Nephron (organoid): ENCODE measurements at regions not wholly inside any gene's neighbourhood (a gene's known extent, or its start where the extent isn't known, plus 50 kb on each side); places are given as distances from the start of the nearest gene placed in this dataset.

ENCODE experiments used
- H3K27ac Mint-ChIP-seq, 3 experiments: 2 replicates each; pipeline ENCODE4 v1.8.0; 2020; ENCODE audit warnings: mixed read lengths in 3 of 3, mild to moderate bottlenecking in 2 of 3, moderate library complexity in 1 of 3
- H3K27me3 Mint-ChIP-seq: 2 replicates; pipeline ENCODE4 v1.8.0; 2021; ENCODE audit warnings: low read depth, mild to moderate bottlenecking, moderate library complexity, mixed read lengths
- H3K36me3 Mint-ChIP-seq: 2 replicates; pipeline ENCODE4 v1.8.0; 2020; ENCODE audit warnings: low read depth, mixed read lengths
- H3K4me1 Mint-ChIP-seq: 2 replicates; pipeline ENCODE4 v1.8.0; 2020; ENCODE audit warnings: mixed read lengths
- H3K4me3 Mint-ChIP-seq, 3 experiments: 2 replicates each; pipeline ENCODE4 v1.8.0; 2020; ENCODE audit warnings: mild to moderate bottlenecking in 3 of 3, mixed read lengths in 3 of 3, moderate library complexity in 2 of 3
- H3K9me3 Mint-ChIP-seq: 2 replicates; pipeline ENCODE4 v1.8.0; 2020; ENCODE audit warnings: mixed read lengths
- CTCF ChIP-seq, 3 experiments: fragments of 200-600 bp; sonication (generic); IDR thresholded peaks; one replicate each; pipeline ENCODE4 v1.5.0; 2021; ENCODE audit warnings: antibody characterized with exemption in 3 of 3; ENCODE audit not compliant: unreplicated experiment in 3 of 3

GRCh38 chr5:128633901-128634300, 95.9 kb upstream of the FBN2 start:
- Mint-ChIP-seq H3K4me1 (peaks cover 5% of the 10 kb centered on the region), H3K4me3 (no peak overlapping the region), H3K27me3 (no peaks in the 10 kb centered on the region), H3K27ac (no peak overlapping the region), H3K9me3 (no peaks in the 10 kb centered on the region), H3K36me3 (no peaks in the 10 kb centered on the region)
- no peak for TF ChIP-seq CTCF (IDR thresholded peaks at IDR 0.05; ENCODE audit: unreplicated experiment in 3 of 3)

- Mint-ChIP-seq H3K9me3 (no peaks in the 10 kb centered on the region), H3K27me3 (no peaks in the 10 kb centered on the region)
Measured at GRCh38 chr5:128635379-128635778, 97.3 kb upstream of the FBN2 start.

GRCh38 chr5:128636361-128636760, 98.3 kb upstream of the FBN2 start:
- Mint-ChIP-seq H3K27ac (no peak overlapping the region), H3K27me3 (no peaks in the 10 kb centered on the region), H3K9me3 (no peaks in the 10 kb centered on the region), H3K36me3 (no peaks in the 10 kb centered on the region), H3K4me1 (peaks cover 5% of the 10 kb centered on the region), H3K4me3 (no peak overlapping the region)
- no peak for TF ChIP-seq CTCF (IDR thresholded peaks at IDR 0.05; ENCODE audit: unreplicated experiment in 3 of 3)

More at GRCh38 chr5:128635379-128635778, 97.3 kb upstream of the FBN2 start:
- Mint-ChIP-seq H3K4me1 (peaks cover 5% of the 10 kb centered on the region), H3K27ac (no peak overlapping the region), H3K4me3 (no peak overlapping the region), H3K36me3 (no peaks in the 10 kb centered on the region)
- TF ChIP-seq CTCF (IDR thresholded peaks at IDR 0.05; ENCODE audit: unreplicated experiment in 3 of 3), result no peak

- no peak for TF ChIP-seq CTCF (IDR thresholded peaks at IDR 0.05; ENCODE audit: unreplicated experiment in 3 of 3)
- Mint-ChIP-seq H3K27me3 (no peaks in the 10 kb centered on the region), H3K4me1 (peaks cover 5% of the 10 kb centered on the region), H3K36me3 (no peaks in the 10 kb centered on the region), H3K9me3 (no peaks in the 10 kb centered on the region), H3K4me3 (no peak overlapping the region), H3K27ac (peak overlapping the region in 1 of 3 experiments; percentile 46)
Measured at GRCh38 chr5:128637031-128637430, 99.0 kb upstream of the FBN2 start.

- no peaks in the 10 kb centered on the region for H3K27me3 Mint-ChIP-seq
- H3K27ac Mint-ChIP-seq, result no peak overlapping the region
- no peaks in the 10 kb centered on the region for H3K9me3 Mint-ChIP-seq
Measured at GRCh38 chr5:128641861-128642260, 103.8 kb upstream of the FBN2 start.

More at GRCh38 chr5:128641861-128642260, 103.8 kb upstream of the FBN2 start:
- peaks cover 14% of the 10 kb centered on the region for H3K4me1 Mint-ChIP-seq
- H3K36me3 Mint-ChIP-seq, result no peaks in the 10 kb centered on the region
- TF ChIP-seq CTCF (IDR thresholded peaks at IDR 0.05; ENCODE audit: unreplicated experiment in 3 of 3), result no peak
- H3K4me3 Mint-ChIP-seq, result no peak overlapping the region
